Cardiac muscle cell (in vitro differentiated cells and primary cell): ENCODE measurements at regions not wholly inside any gene's neighbourhood (a gene's known extent, or its start where the extent isn't known, plus 50 kb on each side); places are given as distances from the start of the nearest gene placed in this dataset.

Experiments used
- DNase-seq, 2 donors: peaks; one replicate each; pipeline versions ENCODE4 v3.0.0 to v3.0.0-alpha.2; 2010 to 2017; ENCODE audit warnings: low read depth in 1 of 2, low spot score in 1 of 2
- H3K27ac ChIP-seq: fragments of 200-600 bp; sonication (generic); 2 replicates; pipeline ENCODE4 v1.5.1; 2016
- H3K27me3 ChIP-seq: fragments of 200-600 bp; sonication (generic); 2 replicates; pipeline ENCODE4 v1.6.0; 2016; ENCODE audit warnings: control low read depth
- H3K36me3 ChIP-seq: fragments of 200-600 bp; sonication (generic); 2 replicates; pipeline ENCODE4 v1.5.1; 2016; ENCODE audit warnings: control low read depth
- H3K4me1 ChIP-seq: fragments of 200-600 bp; sonication (generic); 2 replicates; pipeline ENCODE4 v1.8.1; 2017; ENCODE audit warnings: low read depth, mild to moderate bottlenecking, mixed run types
- H3K4me3 ChIP-seq: fragments of 200-600 bp; sonication (generic); 2 replicates; pipeline ENCODE4 v1.5.1; 2016; ENCODE audit warnings: mild to moderate bottlenecking
- H3K9me3 ChIP-seq: fragments of 200-600 bp; sonication (generic); 2 replicates; pipeline ENCODE4 v1.5.1; 2017; ENCODE audit warnings: low read depth, mild to moderate bottlenecking, control low read depth
- TF ChIP-seq, protein P1 (sequence below): IDR thresholded peaks from 2 replicates; pipeline ENCODE4 v1.5.1; 2012; ENCODE audit warnings: low read depth, mild to moderate bottlenecking, low read length

DNA sequence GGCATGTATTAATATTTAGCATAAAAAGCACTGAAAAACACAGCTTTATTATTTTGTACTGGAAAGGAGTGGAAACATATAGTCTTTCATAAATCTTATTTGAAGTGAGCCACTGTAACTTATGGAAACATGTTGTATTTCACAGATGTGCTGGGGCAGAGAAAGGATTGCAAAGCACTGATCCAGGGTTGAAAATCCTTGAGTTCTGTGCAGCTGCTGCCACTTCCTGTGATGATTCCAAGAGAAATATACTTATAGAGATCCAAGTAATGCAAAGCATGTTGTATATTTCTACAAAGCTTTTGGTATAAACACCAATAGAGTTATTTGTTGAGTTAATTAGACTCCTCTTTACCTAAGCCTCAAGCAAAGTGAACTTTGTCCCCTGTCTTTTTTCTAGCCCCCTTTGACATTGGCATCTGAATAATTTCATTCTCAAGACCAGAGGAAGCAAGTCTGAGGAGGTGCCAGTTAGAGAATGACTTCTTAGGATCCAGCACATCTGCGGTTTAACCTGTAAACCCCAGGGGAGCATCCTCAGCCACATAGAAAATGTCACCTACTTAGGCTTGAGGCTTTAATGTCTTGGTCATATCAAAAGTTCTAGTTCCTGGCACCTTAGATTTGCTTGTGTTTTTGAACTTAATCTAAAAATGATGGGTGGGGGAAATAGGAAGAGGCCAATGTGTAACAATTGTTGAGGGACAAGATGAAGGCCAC is 173.3 kb downstream of the FASLG start:
- Histone ChIP-seq H3K27ac (no peak overlapping the region), H3K36me3 (no peaks in the 10 kb centered on the region), H3K4me1 (no peaks in the 10 kb centered on the region), H3K27me3 (no peaks in the 10 kb centered on the region), H3K4me3 (no peak overlapping the region), H3K9me3 (no peaks in the 10 kb centered on the region)
- no peak for DNase-seq
- TF ChIP-seq, protein P1, sequence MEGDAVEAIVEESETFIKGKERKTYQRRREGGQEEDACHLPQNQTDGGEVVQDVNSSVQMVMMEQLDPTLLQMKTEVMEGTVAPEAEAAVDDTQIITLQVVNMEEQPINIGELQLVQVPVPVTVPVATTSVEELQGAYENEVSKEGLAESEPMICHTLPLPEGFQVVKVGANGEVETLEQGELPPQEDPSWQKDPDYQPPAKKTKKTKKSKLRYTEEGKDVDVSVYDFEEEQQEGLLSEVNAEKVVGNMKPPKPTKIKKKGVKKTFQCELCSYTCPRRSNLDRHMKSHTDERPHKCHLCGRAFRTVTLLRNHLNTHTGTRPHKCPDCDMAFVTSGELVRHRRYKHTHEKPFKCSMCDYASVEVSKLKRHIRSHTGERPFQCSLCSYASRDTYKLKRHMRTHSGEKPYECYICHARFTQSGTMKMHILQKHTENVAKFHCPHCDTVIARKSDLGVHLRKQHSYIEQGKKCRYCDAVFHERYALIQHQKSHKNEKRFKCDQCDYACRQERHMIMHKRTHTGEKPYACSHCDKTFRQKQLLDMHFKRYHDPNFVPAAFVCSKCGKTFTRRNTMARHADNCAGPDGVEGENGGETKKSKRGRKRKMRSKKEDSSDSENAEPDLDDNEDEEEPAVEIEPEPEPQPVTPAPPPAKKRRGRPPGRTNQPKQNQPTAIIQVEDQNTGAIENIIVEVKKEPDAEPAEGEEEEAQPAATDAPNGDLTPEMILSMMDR = no peak

DNA sequence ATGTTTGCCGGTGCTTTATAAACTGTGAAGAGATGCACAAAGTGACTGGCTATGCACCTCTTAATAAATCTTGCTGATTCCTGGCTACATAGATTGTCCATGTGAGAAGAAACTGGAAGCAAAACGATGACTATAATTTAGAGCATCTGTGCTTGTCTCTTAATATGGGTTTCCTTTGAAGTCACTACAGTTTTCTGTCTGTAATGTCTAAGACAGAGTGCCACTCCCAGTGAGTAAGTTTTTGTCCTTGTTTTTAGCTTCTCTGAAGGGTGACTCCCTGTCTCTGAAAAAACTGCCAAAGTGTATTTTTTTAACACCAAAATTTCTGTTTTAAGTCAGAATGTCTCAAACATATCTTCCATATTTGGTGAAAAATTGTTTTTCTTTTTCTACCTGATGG is 175.1 kb downstream of the FASLG start:
- H3K36me3 ChIP-seq = no peaks in the 10 kb centered on the region
- DNase-seq = no peak
- TF ChIP-seq, protein P1 = no peak
- no peaks in the 10 kb centered on the region for H3K27me3 ChIP-seq
- no peak overlapping the region for H3K4me3 ChIP-seq
- no peaks in the 10 kb centered on the region for H3K4me1 ChIP-seq
- no peak overlapping the region for H3K27ac ChIP-seq
- no peaks in the 10 kb centered on the region for H3K9me3 ChIP-seq

DNA sequence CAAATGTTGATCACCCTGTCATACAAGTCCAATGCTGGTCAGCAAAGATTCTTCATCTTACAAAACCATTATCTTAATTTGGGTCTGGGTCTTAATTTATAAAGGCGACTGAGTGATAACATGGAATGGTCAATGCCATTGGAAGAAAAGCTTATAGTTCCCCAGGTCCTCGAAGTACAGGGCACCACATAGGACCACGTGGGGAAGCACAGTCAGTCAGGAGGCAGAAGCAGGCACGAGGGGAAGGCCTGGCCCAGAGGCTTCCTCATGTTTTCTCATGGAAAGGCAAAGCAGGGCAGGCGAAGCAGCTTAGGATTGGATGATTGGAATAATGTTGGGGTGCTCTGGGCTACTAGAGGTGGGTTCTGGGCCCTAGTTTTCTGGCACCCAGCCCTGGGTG is 175.7 kb downstream of the FASLG start:
- H3K4me3 ChIP-seq = no peak overlapping the region
- H3K27ac ChIP-seq = no peak overlapping the region
- DNase-seq = no peak
- no peaks in the 10 kb centered on the region for H3K27me3 ChIP-seq
- no peaks in the 10 kb centered on the region for H3K36me3 ChIP-seq
- H3K4me1 ChIP-seq = no peaks in the 10 kb centered on the region
- TF ChIP-seq, protein P1 = no peak
- no peaks in the 10 kb centered on the region for H3K9me3 ChIP-seq

DNA sequence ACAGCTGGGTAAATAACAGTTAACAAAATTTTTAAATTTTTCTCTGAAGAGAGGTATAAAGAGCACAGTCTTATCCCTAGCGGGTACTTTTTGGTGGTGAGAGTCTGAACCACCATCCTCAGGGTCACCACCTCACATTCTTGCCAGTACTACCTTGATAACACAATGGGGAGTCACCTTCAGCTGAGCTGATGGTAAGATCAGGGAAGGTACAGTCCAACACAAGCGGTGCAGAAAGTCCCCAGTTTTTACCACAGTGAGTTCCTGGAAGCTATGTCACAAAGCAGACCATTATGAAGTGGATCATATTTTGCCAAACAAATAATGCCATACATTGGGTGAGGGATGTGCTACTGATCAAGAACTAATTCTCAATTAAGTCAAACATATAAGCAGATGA is 176.9 kb downstream of the FASLG start:
- TF ChIP-seq, protein P1 = no peak
- Histone ChIP-seq H3K4me1 (no peaks in the 10 kb centered on the region), H3K36me3 (no peaks in the 10 kb centered on the region), H3K27me3 (no peaks in the 10 kb centered on the region), H3K9me3 (no peaks in the 10 kb centered on the region), H3K27ac (no peak overlapping the region), H3K4me3 (no peak overlapping the region)
- no peak for DNase-seq

- H3K4me1 ChIP-seq = no peaks in the 10 kb centered on the region
- peak in 1 of 2 donors; percentile 18 for DNase-seq
These were observed 179.1 kb downstream of the FASLG start for GRCh38 chr1:172837816-172838679.

More at GRCh38 chr1:172837816-172838679, 179.1 kb downstream of the FASLG start:
- Histone ChIP-seq H3K9me3 (no peaks in the 10 kb centered on the region), H3K36me3 (no peaks in the 10 kb centered on the region), H3K27me3 (no peaks in the 10 kb centered on the region), H3K27ac (no peak overlapping the region), H3K4me3 (no peak overlapping the region)
- TF ChIP-seq, protein P1 = no peak
